Cerebellar cortex (tissue), 1 donor: ENCODE measurements at regions not wholly inside any gene's neighbourhood (a gene's known extent, or its start where the extent isn't known, plus 50 kb on each side); places are given as distances from the start of the nearest gene placed in this dataset.

Experiments used
- DNase-seq: peaks from one replicate; pipeline ENCODE4 v3.0.0-alpha.2; 2015; ENCODE audit warnings: low spot score

DNA sequence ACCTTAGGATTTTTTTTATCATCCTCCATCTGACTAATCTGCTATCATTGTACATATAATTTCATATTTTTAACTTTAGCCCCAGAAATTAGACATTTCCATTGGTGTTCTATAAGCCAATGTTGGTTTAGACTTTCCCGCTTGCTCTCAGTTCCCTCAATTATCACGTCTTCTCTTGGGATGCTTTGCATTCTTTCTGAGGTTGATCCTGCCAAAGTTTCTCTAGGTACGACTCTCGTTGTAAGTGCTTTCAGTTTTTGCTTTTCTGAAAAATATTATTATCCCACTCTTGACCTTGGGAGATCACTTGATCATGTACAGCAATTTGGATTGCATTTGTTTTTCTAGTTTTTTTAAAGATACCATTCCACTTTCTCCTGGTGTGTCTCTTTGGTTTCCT is 270.2 kb downstream of the IRS2 start:
- no peak for DNase-seq

DNA sequence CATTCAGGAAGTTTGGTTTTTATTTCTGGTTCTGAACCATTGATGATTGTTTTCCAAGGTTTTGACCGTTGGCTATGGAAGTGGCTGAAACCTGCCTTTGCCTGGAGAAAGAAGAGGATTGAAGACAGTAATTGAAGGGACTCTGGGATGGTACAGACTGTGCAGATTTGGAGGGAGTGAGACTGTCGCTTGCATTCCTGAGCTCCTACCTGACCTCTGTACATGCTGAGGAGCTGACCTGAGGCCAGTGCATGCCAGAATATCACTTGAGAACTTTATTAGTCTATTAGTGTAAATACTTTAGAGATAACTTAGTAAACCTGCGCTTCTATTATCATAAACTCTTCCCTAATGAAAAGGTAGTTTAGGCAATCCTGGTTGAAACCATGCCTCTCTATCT is 276.4 kb downstream of the IRS2 start:
- no peak for DNase-seq

DNA sequence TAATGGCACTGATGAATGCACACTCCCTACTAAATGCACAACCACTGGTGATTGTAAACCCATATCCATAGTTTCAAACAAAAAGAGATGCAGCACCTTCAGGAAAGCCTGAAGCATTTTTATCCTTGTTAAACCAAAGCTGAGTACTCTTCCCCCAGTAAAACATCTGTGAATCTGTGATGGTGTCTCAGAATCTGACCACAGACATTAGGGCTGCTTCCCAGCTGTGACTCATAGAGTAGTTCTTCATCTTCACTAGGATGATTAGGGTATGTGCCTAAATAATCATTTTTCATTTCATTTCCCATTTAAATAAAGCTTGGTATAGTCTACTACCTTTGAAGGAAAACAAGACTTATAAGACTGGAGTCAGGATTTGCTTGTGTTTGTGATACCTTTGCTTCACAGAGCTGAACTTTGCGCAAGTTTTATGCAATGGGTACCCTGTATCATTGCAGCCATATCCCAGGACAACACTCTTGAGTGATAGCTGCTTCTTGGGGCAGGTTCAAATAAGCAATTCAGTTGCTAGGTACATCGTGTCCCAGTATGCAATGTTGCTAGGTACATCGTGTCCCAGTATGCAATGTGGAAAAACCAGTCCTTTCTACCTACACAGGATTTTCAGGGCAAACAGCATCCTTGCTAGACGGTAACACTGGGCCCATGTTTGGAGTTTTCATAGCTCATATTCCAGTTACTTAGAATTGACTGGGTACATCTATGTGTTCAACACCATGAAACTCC is 277.1 kb downstream of the IRS2 start:
- DNase-seq, result no peak

DNA sequence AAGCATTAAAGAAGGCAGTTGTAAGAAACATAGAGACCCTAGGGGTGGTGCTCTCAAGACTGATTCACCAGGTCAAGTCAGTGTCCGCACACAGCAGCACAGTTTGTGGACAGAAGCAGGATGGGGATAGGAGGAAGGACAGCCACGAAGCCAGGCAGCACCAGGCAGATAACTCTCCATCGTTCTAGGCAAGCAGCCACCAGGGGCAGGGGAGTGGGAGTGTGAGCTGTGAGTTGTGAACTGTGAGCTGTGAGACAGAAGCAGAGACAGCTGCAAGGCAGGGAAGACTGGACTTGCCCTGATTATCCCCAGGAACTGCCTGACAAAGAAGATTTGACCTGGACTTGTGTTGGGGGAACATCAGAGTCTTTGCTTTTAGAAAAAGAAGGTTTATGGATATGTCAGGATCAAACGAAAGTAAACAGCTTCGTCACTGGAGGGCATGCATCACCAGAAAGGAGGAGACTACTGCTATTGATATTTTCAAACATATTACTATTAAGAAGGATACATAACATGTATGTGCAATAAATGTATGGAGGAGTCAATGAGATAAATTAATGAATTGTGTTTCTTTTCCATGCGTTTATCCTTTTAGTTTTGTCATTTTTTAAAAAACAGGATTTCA is 286.1 kb downstream of the IRS2 start:
- DNase-seq, result no peak

DNA sequence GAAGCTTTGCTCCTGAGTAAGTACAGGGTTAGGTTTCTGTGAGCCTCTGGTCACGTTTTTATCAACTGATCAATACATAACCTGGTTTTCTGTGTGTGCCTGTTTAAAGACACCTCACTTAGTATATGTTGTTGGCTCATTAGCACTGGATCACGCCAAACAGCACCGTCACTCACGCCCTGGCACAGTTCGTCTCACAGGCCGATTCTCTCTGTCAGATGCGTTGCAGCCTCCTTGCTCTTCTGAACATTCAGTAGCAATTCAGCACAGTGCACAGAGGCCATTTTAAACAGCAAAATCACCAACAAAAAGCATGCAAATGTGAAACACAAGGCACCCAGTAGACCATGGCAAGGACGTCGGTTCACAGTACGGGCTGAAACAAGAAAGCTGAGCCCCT is 288.5 kb downstream of the IRS2 start:
- DNase-seq, result no peak

DNA sequence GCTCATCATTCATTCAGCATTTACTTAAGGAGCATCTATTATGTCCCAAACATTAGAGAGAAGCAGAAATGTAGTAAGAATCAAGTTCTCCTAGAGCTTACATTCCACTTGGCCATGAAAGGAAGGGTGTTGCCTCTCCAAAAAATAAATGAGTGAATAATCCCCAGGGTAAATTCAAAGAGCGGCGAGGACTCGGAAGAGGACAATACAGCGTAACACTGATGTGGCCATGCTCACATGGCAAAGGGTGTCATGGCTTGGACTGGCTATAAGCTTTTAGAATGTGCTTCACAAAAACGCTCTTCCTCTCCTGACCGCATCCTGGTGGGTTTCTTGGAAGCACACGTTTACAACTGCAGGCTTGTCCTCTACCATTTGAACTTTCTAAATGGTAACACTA is 290.2 kb downstream of the IRS2 start:
- no peak for DNase-seq

DNA sequence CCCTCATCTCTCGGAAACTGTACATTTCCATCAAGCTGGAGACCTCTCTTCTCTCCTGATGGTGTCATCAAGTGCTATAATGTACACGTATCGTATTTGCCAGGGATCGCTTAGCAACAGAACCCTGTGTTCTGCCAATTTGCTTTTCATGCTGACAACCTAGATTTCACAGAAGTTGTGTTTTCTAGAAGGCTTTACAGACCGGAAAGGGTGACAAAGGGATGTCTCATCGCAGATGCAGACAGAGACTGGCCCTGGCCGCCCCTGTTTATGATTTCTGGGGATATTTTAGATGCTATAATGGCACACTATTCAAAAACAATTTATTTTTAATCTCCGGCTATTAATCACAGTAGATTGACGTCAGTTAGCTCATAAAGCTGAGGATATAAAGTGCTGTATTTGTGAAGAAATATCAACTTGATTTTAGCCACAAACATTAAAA is 291.4 kb downstream of the IRS2 start:
- peak; percentile 6 for DNase-seq

DNA sequence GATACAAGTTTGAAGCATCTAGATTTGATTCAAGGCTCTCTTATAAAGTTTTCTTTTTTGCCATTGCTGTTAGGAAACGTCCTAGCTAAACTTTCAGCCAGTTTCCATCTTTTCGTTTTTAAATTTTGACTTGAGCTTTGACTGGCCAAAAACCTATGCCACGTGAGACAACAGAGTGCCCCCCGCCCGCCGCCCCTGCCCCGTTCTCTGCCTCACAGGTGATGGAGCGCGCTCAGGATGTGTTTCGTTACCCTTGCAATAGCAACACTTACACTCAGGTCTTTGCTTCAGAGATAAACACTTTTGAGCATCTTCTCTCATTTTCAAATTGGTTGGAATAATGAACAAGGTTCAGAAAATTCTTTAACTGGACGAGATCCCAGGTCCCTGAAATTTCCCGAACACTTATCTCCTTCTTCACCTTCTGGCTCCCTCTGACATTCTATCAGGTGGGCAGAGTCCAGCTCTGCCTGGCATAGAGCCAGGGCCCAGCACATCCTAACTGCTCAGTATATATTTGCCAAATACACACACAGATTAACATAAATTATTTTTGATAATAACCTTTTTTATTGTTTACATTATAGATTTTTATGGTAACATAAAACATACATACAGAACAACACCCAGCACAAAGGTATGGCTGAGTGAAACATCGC is 301.1 kb downstream of the IRS2 start:
- no peak for DNase-seq

DNA sequence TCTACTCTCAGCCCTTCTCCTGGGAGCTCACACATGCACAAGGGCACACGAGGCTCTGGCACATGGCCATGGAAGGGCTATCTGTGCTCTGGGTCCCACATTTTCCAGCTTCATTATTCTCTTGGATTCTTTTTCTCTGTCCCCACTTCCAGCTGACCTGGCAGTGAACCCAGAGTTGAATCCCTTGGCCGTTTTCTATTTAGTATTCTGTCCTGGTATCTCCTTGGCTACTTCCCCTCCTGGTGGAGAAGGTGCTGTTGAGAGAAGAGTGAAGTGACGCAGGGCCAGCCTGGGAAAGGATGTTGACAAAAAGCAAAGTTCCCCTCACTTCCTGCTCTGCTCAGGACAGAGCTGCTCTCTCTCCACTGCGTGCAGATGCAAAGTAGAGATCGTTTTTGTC is 303.1 kb downstream of the IRS2 start:
- peak; percentile 3 for DNase-seq

DNA sequence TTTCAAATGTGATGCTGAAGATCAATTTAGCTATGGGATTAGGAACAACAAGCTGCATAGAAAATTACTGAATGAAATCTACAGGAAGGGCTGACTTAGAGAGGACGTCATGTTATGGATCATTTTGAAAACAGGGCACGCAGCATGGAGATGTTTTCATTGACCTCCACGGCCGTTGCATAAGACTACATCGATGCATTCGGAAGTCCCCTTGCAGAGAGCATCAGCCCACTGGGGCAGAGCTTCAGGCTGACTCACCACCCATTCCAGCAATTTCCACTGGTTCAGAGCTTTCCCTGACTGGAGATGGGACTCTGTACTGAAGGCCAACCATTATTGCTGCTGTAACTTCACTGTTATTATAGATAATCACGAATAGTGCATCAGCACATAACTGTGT is 305.3 kb downstream of the IRS2 start:
- DNase-seq, result no peak

DNA sequence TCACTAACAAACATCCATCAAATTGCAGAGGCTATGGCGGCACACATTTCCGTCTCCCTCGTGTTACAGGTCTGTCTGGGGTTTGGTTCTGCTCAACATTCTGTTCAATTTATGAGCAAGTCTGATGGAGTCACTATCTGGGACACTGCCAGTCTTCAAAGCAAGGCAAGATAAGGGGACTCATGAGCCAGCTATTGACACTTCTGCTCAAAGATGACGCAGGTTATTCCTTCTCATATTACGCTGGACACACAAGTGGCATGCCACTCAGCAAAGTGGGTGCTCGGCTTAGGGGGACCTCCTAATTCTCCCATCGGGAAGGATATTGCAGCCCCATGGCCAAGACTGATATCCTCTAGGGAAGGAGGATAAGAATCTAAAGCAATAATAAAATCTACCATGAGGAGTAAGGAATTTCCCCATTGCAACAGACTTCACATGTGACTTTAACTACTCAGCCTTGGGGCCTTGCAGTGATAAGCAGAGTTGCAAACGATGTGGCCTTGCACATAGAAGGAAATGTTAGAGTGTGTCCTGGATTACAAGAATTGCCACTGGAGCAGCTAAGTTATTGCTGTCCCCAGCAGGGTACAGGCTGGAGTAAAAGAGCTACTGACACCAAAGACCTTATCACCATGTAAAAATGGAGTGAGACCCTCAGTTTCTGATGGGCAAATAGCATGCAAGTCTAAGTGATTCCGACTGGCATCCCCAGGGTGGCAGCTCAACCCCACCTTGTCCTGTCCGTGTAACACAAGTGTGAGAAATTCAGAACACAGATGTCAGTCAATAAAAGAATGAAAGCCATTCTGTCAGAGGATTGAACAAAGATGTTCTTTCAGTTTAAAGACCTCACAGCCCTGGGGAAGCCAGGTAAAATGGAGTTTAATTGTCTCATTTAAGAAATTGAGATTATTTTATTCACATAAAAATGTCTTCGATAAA is 306.1 kb downstream of the IRS2 start:
- no peak for DNase-seq

DNA sequence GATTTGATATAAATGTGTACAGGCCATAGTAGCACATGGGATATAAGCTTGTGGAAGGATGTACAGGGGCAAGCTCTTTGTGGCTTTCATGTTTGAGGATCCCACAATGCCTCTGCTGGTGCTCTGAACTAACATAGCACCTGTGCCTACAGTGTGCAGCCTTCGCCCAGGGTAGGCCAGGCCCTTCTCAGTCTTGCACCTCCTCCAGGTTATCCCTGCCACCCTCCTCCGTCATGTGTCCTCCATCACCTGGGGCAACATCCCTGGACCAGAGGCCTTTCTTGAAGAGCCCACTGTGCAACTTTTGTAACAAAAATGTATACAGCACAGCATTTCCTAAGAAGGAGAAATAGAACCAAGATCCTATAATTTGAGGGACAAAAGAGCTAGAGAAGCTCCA is 306.8 kb downstream of the IRS2 start:
- DNase-seq, result no peak

DNA sequence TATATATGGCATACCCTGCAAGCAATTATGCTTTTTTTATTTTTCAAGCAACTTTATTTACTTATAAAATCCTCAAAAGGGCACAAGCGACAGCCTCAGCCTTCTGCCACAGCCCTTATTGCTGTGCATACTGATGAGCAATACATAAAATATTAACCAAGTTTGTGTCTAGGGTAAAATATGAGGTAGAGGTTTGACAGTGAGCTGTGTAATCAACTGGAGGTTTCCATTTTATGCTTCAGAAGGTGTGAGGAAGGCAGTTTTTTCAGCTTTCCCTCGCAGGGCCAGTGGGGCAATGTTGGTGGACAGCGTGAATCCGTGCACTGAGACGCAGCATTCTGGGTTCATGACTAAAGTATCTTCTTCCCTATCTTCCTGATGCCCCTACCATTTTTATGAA is 310.4 kb downstream of the IRS2 start:
- DNase-seq, result no peak

DNA sequence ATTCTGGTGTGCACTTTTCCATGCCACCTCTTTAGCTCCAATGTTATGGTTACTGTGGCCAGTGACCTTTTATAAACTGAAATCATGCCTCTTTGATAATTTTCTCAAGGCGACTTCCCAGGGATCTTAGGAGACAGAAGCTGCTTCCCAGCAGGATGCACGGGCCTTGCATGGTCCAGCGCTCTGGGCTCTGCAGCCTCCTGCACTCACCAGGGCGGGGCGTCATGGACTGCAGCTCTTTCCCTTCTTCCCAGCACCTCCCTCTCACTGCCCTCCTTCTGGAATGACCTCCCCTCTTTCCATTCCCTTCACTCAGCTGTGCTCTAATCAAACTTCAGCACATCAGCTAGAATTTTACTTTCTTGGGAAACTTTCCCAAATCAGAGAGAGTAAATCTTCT is 318.3 kb downstream of the IRS2 start:
- no peak for DNase-seq

DNA sequence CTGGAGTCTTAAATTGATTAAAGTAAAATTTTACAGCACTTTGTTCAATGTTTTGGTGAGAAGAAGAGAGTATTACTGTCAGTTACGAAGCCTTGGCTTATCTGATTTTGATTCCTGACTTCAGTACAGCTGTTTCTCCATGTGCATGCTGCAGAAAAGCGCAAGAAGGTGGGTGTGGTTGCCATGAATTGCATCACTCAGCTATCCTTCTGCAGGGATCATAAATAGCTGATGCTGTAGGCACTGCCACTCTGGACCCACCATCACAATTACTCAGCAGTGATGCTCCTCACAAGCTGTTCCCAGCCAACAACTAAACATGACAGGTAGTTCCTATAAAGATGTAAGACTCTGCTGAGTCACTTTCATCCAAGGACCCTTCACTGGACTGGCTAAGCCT is 321.2 kb downstream of the IRS2 start:
- DNase-seq, result no peak

DNA sequence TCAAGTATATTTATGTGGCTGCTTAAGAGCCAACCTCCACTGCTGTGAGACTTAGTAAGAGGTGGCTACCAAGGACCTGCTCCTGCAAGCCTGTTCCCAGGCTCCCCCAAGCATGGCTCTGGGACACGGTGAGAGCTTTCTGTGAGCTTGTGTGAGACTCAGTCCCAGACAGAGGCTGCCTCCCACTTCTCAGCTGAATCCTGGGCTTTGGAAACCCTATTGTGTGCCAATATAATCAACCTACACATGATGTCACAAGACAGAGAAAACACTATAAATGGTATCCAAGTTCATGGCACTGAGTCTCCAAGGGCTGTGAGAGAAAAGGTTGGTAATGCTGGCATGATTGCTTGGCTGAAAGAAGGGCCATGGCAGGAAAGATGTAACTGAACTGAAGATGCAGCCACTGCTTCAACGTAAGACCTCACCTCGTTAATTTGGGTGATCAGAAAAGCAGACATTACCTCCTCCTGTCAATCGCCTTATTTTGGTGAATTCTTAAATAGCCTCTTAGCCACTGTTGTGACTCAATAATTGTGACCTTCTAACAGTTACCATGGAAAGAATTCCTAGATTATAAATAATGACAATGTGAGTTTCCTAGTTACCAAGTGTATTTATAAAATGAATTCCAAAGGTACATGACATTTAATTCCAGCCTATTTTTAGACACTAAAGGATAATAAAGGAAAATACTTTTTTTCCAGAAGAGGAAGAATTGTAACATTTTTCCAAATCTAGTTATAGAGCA is 332.0 kb downstream of the IRS2 start:
- DNase-seq, result no peak

DNA sequence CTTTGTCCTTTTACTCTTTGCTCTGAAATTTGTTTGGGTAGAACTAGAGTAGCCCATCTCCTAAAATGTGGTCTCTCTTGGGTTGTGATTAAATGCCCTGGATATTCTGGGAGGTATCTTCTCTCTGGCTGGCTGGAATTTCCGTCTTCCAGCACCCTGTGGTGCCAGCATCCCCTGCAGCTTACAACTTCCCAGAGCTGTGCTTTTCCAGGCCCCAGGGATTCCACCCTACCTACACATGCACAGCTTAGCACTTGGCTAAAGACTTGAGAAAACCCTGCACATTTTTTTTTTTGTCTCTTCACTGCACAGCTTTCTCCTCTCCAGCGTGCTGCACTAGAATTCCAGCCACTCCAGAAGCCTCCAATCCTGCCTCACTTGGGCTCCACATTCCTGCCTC is 334.7 kb downstream of the IRS2 start:
- no peak for DNase-seq

DNA sequence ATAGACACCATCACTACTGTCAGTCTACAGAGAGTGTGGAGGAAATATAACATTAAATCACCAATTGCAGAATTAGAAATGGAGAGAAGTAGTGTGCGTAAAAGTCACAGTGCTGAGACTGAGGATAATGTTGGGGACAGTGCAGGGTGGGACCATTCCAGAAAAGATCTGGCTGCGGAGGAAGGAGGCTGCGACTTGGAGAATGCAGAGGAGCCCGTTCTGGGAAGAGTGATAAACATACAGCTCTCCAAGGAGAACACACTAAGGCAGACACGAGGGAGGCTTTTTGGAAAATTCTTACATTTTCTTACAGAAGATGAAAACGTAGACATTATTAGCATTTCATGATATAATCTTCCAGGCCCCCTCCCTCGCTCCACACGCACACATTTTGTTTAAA is 337.8 kb downstream of the IRS2 start:
- DNase-seq, result no peak

DNA sequence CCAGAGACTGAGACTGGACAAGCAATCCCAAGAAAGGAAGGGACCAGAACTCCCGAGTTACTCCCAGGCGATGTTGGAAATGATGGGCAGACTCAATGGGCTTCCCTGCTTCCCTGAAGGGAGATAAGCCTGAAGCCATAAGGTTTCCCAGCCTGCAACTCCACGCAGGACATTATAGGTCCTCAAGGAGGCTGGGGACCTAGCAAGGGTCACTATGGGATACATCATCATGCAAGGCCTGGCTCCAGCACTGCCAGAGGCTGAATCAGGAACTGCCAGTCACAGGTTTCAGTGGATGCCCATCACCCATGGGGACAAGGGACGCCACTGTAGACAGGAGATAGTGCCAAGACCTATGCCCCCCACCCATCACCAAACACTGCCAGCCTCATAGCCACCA is 338.7 kb downstream of the IRS2 start:
- DNase-seq, result no peak

DNA sequence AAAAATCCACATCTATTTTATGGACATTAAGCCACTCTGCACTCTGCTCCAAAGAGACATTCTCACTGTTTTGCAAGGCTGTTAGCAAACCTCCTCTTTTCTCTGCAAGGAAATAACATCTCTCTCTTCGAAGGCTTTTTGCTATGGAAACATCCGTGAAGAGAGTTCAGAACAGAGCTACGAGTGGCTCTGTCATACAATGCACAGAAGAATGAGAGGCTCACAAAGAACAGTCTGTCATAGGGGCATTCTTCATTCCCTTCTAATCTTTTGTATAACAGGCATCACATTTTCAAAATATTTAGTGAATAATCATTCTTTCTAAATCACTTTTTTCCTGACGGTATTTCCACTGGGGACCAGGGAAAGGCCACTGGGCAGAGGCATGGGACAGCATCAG is 346.1 kb downstream of the IRS2 start:
- no peak for DNase-seq

DNA sequence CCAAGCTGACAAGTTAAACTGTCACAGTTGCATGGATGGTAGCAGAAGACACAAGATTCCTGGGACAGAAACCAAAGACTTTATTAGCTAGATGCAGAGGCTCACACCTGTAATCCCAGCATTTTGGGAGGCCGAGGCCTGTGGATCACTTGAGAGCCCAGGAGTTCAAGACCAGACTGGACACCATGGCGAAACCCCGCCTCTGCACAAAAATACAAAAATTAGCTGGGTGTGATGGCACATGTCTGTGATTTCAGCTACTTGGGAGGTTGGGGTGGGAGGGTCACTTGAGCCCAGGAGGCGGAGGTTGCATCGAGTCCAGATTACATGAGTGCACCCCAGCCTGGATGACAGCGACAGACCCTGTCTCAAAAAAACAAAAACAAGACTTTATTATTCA is 346.6 kb downstream of the IRS2 start:
- no peak for DNase-seq

DNA sequence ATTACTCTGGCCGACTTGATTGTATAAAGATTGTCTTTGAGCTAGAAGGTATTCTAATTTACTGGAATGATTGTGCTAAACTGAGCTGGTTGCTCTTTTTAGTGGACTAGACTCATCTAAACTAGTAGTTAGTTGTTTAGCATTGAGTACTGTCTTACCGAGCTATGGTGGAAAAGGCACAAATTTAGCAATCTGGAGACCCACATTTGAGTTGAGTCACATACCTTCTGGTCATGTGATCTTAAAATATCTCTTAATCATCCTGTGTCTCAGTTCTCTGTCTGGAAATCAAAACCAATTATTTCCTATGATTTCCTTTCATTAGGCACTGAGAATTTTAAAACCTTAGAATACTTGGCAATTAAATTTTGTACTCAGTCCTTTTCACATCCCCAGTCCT is 349.5 kb downstream of the IRS2 start:
- no peak for DNase-seq
